Fibroblast of lung (primary cell): ENCODE measurements at regions not wholly inside any gene's neighbourhood (a gene's known extent, or its start where the extent isn't known, plus 50 kb on each side); places are given as distances from the start of the nearest gene placed in this dataset.
A peak's percentile ranks its signal among the peaks of the same experiment; 100 is the strongest.

ENCODE experiments used
- DNase-seq, 2 donors: peaks; one replicate each; pipeline versions ENCODE4 v3.0.0 to v3.0.0-alpha.2; 2010; ENCODE audit warnings: low read depth in 2 of 2
- H2AFZ ChIP-seq: 2 replicates; pipeline ENCODE4 v1.5.1; 2012; ENCODE audit warnings: low read length, control low read depth, inconsistent platforms
- H3K27ac ChIP-seq: 2 replicates; pipeline ENCODE4 v1.5.1; 2011; ENCODE audit warnings: low read length, control low read depth; ENCODE audit not compliant: insufficient read depth
- H3K27me3 ChIP-seq: 2 replicates; pipeline ENCODE4 v1.5.1; 2011; ENCODE audit warnings: mild to moderate bottlenecking, low read length; ENCODE audit not compliant: control insufficient read depth, insufficient read depth
- H3K36me3 ChIP-seq: 2 replicates; pipeline ENCODE4 v1.5.1; 2011; ENCODE audit warnings: low read length; ENCODE audit not compliant: control insufficient read depth, insufficient read depth
- H3K4me1 ChIP-seq: 2 replicates; pipeline ENCODE4 v1.5.1; 2011; ENCODE audit warnings: low read length; ENCODE audit not compliant: control insufficient read depth, insufficient read depth; ENCODE audit errors: extremely low read depth
- H3K4me2 ChIP-seq: 2 replicates; pipeline ENCODE4 v1.5.1; 2011; ENCODE audit warnings: low read length, control low read depth; ENCODE audit not compliant: insufficient read depth; ENCODE audit errors: extremely low read depth
- H3K4me3 ChIP-seq, 4 experiments: fragments of 200-600 bp in 1 of 4; sonication (generic) in 1 of 4; replicated peaks in 1 of 4; 2 replicates each; pipeline ENCODE4 v1.5.1; 2011 to 2016; ENCODE audit warnings: low read length in 4 of 4, low read depth in 3 of 4, mild to moderate bottlenecking in 3 of 4, control low read depth in 2 of 4, inconsistent platforms in 1 of 4, mixed read lengths in 1 of 4; ENCODE audit not compliant: insufficient read depth in 1 of 4; ENCODE audit errors: control extremely low read depth in 1 of 4
- H3K79me2 ChIP-seq: 2 replicates; pipeline ENCODE4 v1.5.1; 2012; ENCODE audit warnings: mild to moderate bottlenecking, low read length, inconsistent platforms; ENCODE audit not compliant: control insufficient read depth, insufficient read depth
- H3K9ac ChIP-seq: 2 replicates; pipeline ENCODE4 v1.5.1; 2011; ENCODE audit warnings: mild to moderate bottlenecking, low read length, control low read depth; ENCODE audit not compliant: insufficient read depth
- H3K9me3 ChIP-seq: 2 replicates; pipeline ENCODE4 v1.5.1; 2012; ENCODE audit warnings: low read depth, low read length; ENCODE audit not compliant: control insufficient read depth, insufficient read depth
- H4K20me1 ChIP-seq: 2 replicates; pipeline ENCODE4 v1.5.1; 2011; ENCODE audit warnings: low read length; ENCODE audit not compliant: control insufficient read depth, insufficient read depth; ENCODE audit errors: extremely low read depth
- EZH2 ChIP-seq: IDR thresholded peaks from 2 replicates; pipeline ENCODE4 v1.5.1; 2012; ENCODE audit warnings: low read length, control low read depth, mild to moderate bottlenecking; ENCODE audit errors: missing control alignments
- TF ChIP-seq, protein P1 (sequence below), 2 donors: IDR thresholded peaks in 1 of 2; conservative IDR thresholded peaks in 1 of 2; 1 replicate in 1 of 2; 2 replicates in 1 of 2; pipeline ENCODE4 v1.5.1; 2011 to 2012; ENCODE audit warnings: low read length in 2 of 2, control low read depth in 1 of 2, inconsistent platforms in 1 of 2, low read depth in 1 of 2, mild to moderate bottlenecking in 1 of 2

DNA sequence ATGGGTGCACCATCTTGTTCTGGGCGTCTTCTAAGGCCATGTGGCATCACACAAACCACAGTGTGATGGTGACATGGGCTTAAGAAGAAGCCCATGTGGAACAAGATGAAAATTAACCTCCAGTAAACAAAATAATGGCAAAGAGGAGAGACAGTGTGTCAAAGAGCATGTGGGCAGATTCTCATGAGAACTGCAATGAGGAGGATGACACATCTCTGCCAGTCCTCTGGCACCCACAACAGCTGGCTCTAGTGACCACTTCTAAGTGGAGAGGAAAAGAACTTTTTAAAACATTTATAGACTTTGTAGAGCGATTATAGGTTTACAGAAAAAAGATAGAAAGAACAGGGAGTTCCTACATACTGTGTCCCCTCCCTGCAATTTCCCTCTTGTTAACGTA lies 401.4 kb downstream of the ATP23 start:
- H3K36me3 ChIP-seq = no peaks in the 10 kb centered on the region
- no peaks in the 10 kb centered on the region for H4K20me1 ChIP-seq
- DNase-seq = no peak
- no peak overlapping the region for H3K27ac ChIP-seq
- H3K9ac ChIP-seq = no peak overlapping the region
- TF ChIP-seq, protein P1, sequence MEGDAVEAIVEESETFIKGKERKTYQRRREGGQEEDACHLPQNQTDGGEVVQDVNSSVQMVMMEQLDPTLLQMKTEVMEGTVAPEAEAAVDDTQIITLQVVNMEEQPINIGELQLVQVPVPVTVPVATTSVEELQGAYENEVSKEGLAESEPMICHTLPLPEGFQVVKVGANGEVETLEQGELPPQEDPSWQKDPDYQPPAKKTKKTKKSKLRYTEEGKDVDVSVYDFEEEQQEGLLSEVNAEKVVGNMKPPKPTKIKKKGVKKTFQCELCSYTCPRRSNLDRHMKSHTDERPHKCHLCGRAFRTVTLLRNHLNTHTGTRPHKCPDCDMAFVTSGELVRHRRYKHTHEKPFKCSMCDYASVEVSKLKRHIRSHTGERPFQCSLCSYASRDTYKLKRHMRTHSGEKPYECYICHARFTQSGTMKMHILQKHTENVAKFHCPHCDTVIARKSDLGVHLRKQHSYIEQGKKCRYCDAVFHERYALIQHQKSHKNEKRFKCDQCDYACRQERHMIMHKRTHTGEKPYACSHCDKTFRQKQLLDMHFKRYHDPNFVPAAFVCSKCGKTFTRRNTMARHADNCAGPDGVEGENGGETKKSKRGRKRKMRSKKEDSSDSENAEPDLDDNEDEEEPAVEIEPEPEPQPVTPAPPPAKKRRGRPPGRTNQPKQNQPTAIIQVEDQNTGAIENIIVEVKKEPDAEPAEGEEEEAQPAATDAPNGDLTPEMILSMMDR (conservative IDR thresholded peaks at IDR 0.05 in 1 of 2, IDR thresholded peaks at IDR 0.05 in 1 of 2; ENCODE audit: low read depth in 1 of 2, low read length in 2 of 2) = no peak
- no peak for TF ChIP-seq EZH2
- no peak overlapping the region for H3K4me2 ChIP-seq
- no peaks in the 10 kb centered on the region for H3K27me3 ChIP-seq
- no peak overlapping the region for H3K4me3 ChIP-seq
- no peaks in the 10 kb centered on the region for H3K4me1 ChIP-seq
- H3K79me2 ChIP-seq = no peaks in the 10 kb centered on the region
- no peak overlapping the region for H2AFZ ChIP-seq
- no peaks in the 10 kb centered on the region for H3K9me3 ChIP-seq

DNA sequence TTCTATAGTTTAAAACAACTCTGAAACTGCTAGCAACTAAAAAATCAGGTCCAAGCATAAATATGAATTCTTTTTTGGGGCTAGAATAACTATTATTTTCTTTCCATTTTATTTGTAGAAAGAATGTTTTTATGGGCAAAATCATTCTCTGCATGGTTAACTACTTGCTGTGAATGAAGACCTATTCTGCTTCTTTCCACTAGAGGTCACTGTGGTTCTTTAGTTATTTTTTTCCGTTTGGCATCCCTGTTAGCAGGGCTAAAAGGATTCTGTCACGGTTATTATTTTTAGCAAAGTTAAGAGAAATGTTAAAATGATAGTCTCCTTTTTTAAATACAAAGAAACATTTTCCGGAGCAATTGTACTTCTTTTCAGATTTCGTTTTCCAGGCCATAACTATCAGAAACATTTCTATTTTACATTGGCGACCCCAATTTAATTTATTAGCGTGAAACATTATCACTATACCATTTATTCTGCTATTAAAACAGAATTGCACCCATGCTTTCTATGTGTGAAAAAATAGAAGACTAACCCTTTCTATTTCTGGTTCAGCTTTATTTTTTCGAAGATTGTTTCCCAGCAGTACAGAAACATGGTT lies 404.8 kb downstream of the ATP23 start:
- TF ChIP-seq, protein P1 (conservative IDR thresholded peaks at IDR 0.05 in 1 of 2, IDR thresholded peaks at IDR 0.05 in 1 of 2; ENCODE audit: low read depth in 1 of 2, low read length in 2 of 2) = peak; percentile 61 to 74
- no peak for TF ChIP-seq EZH2
- H3K36me3 ChIP-seq = no peaks in the 10 kb centered on the region
- H3K9ac ChIP-seq = no peak overlapping the region
- H3K27ac ChIP-seq = no peak overlapping the region
- no peak overlapping the region for H3K4me2 ChIP-seq
- H3K79me2 ChIP-seq = no peaks in the 10 kb centered on the region
- H4K20me1 ChIP-seq = no peaks in the 10 kb centered on the region
- H3K4me1 ChIP-seq = no peaks in the 10 kb centered on the region
- H3K4me3 ChIP-seq = no peak overlapping the region
- no peaks in the 10 kb centered on the region for H3K27me3 ChIP-seq
- H2AFZ ChIP-seq = no peak overlapping the region
- H3K9me3 ChIP-seq = no peaks in the 10 kb centered on the region
- DNase-seq = peak; percentile 49 to 76

DNA sequence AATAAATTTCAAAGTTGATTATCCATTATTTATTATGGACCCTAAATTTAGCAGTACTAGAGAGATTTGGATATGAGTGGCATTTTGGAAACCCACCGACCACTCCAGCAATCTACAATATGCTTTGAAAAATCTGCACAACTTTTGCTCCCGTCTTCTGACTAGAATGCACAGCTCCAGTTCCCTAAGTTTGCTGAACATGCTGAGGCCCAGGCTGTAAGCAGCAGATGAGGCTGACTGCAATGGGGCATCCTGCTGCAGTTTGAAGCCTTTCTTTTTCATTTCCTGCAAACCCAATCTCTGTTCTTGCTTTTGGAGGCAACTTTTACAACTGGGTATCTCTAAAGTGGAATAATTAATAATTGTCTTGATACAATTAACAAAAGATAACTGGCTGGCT lies 405.8 kb downstream of the ATP23 start:
- DNase-seq = no peak
- Histone ChIP-seq H3K4me2 (no peak overlapping the region), H3K27me3 (no peaks in the 10 kb centered on the region), H3K9ac (no peak overlapping the region), H3K79me2 (no peaks in the 10 kb centered on the region), H2AFZ (no peak overlapping the region), H3K9me3 (no peaks in the 10 kb centered on the region), H3K4me3 (no peak overlapping the region), H4K20me1 (no peaks in the 10 kb centered on the region), H3K27ac (no peak overlapping the region), H3K36me3 (no peaks in the 10 kb centered on the region), H3K4me1 (no peaks in the 10 kb centered on the region)
- TF ChIP-seq, protein P1 (conservative IDR thresholded peaks at IDR 0.05 in 1 of 2, IDR thresholded peaks at IDR 0.05 in 1 of 2; ENCODE audit: low read depth in 1 of 2, low read length in 2 of 2) = no peak
- TF ChIP-seq EZH2 = no peak
